GM13977 (cell line): ENCODE measurements at regions not wholly inside any gene's neighbourhood (a gene's known extent, or its start where the extent isn't known, plus 50 kb on each side); places are given as distances from the start of the nearest gene placed in this dataset.

ENCODE experiments used
- DNase-seq: peaks from one replicate; pipeline ENCODE4 v3.0.0; 2012; ENCODE audit warnings: low spot score
- CTCF ChIP-seq: IDR thresholded peaks from 2 replicates; pipeline ENCODE4 v1.5.1; 2012; ENCODE audit warnings: mild to moderate bottlenecking, control low read depth; ENCODE audit not compliant: insufficient read depth; ENCODE audit errors: extremely low read depth, missing control alignments
- in situ Hi-C: fragments of 300-500 bp; cut with MboI; formaldehyde crosslinking; loops from one replicate; pipeline ENCODE4 v1.12.0; 2022; ENCODE audit warnings: low sequenced_read_pairs, low pct_unique_long_range_greater_than_20kb, mixed read lengths, inconsistent platforms; ENCODE audit not compliant: unreplicated experiment

- DNase-seq: no peak
- no peak for TF ChIP-seq CTCF
- in situ Hi-C loops: no loop called here
These were observed 279.5 kb downstream of the ZNF326 start for GRCh38 chr1:90274376-90274775.

- TF ChIP-seq CTCF: no peak
- no peak for DNase-seq
- in situ Hi-C loops: no loop called here
These were observed 278.4 kb downstream of the ZNF326 start for GRCh38 chr1:90273241-90273774.

GRCh38 chr1:90262791-90263190 lies 267.9 kb downstream of the ZNF326 start:
- in situ Hi-C loops: no loop called here
- no peak for TF ChIP-seq CTCF
- DNase-seq: no peak

- no peak for TF ChIP-seq CTCF
- DNase-seq: no peak
- in situ Hi-C loops: no loop called here
These were observed 267.4 kb downstream of the ZNF326 start for GRCh38 chr1:90262286-90262685.

- DNase-seq: no peak
- TF ChIP-seq CTCF: no peak
- in situ Hi-C loops: no loop called here
These were observed 251.2 kb downstream of the ZNF326 start for GRCh38 chr1:90246069-90246468.

GRCh38 chr1:90236493-90236892 lies 241.6 kb downstream of the ZNF326 start:
- in situ Hi-C loops: no loop called here
- no peak for DNase-seq
- no peak for TF ChIP-seq CTCF

GRCh38 chr1:90223401-90223800 lies 228.5 kb downstream of the ZNF326 start:
- TF ChIP-seq CTCF: no peak
- in situ Hi-C loops: no loop called here
- no peak for DNase-seq
